Activated CD4-positive, alpha-beta memory T cell treated with anti-CD3 and anti-CD28 coated beads for 36 hours (primary cell): ENCODE measurements at regions not wholly inside any gene's neighbourhood (a gene's known extent, or its start where the extent isn't known, plus 50 kb on each side); places are given as distances from the start of the nearest gene placed in this dataset.
"Not testable (repeated sequence)": the region's sequence is repeated elsewhere in the genome, so short reads cannot be mapped to it uniquely, and the experiment has no call there.

Source experiments
- CTCF ChIA-PET: fragments of 350-600 bp; sonication (Branson Sonifier 250); formaldehyde crosslinking; loops from one replicate; lab custom pipeline; 2021; ENCODE audit warnings: antibody characterized with exemption, inconsistent platforms; lab: Charles Lee
- POLR2A ChIA-PET: fragments of 350-600 bp; sonication (Branson Sonifier 250); formaldehyde crosslinking; loops from one replicate; lab custom pipeline; 2021; ENCODE audit warnings: antibody characterized with exemption; lab: Charles Lee
- DNase-seq: peaks from one replicate; pipeline ENCODE4 v3.0.0-alpha.2; 2020
- H3K27ac Mint-ChIP-seq: one replicate; pipeline ENCODE4 v1.8.0; 2021; ENCODE audit warnings: mixed read lengths
- H3K27me3 Mint-ChIP-seq: one replicate; pipeline ENCODE4 v1.8.0; 2021; ENCODE audit warnings: mixed read lengths
- H3K36me3 Mint-ChIP-seq: one replicate; pipeline ENCODE4 v1.8.0; 2021; ENCODE audit warnings: mixed read lengths
- H3K4me1 Mint-ChIP-seq: one replicate; pipeline ENCODE4 v1.8.0; 2021; ENCODE audit warnings: low read depth, mixed read lengths
- H3K4me3 Mint-ChIP-seq: one replicate; pipeline ENCODE4 v1.8.0; 2021; ENCODE audit warnings: mild to moderate bottlenecking, mixed read lengths
- H3K9me3 Mint-ChIP-seq: one replicate; pipeline ENCODE4 v1.8.0; 2021; ENCODE audit warnings: mixed read lengths
- intact Hi-C: fragments of 100-400 bp; cut with micrococcal nuclease; formaldehyde crosslinking; loops from one replicate; pipeline ENCODE4 v1.15.1; 2023

DNA sequence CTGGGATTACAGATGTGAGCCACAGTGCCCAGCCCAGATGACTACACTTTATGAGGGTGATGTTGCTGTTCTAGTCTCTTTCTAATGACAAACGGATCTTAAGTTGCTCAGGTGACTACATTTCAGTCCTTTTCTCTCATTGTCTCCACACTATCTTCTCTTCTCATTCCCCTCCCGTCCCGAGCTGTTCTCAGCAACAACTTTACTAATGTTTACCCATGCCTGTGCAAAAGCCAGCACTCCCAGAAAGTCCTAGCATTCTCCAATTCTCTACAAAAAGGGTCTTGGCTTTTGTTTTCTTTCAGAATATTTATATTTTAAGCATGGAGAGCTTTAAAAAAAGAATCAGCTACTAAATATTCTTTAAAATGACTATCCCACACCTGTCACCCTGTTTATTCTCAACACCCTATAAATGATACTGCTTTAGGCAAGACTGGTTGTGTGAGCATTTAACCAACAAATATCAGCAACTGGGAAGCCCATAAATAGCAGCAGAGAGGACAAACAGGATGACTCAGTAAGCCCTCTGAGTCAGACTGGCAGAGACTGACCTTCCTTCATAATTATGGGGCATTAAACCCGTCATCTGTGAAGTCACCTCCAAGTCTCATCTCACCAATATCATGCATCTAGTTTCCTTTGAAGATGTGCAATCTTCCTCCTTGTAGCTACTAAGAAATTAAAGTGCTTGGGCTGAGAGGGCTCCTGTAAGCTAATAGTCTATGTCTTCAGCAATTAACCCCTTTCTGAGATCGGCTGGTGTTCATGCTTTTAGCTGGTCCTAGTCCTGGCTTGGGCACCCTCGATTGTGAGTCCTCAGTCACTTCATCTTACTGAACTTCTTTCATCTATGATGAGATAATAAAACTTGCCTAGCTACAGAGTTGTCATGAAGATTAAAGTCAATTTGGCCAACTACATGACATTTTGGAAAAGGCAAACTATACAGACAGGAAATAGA lies 72.6 kb upstream of the KIF2A start:
- intact Hi-C loops, H3K4me3 Mint-ChIP-seq, H3K36me3 Mint-ChIP-seq, H3K27me3 Mint-ChIP-seq, DNase-seq, POLR2A ChIA-PET, H3K27ac Mint-ChIP-seq, H3K9me3 Mint-ChIP-seq, CTCF ChIA-PET: not testable (repeated sequence)
- peaks cover 19% of the 10 kb centered on the region for H3K4me1 Mint-ChIP-seq

DNA sequence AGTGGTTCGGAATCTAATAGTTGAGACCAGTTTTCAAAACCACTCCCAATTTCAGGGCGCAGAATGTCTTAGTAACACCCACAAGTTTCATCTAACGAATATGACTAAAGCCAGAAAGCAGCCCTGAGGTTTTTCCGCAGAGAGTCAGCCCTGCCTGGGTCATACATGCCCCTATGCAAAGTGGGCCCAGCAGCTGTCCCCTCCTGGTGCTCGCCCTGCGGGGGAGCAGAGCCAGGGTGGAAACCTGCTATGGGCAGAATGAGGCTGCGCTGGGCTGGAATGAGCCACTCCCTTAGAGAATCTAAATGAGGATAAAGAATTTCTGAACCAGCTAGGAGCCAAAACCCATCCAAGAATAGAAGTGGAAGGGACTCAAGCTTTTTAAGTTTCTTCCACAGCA lies 69.4 kb upstream of the KIF2A start:
- Mint-ChIP-seq H3K4me1 (peaks cover 25% of the 10 kb centered on the region), H3K27ac (peak overlapping the region; percentile 54)
- H3K27me3 Mint-ChIP-seq, H3K4me3 Mint-ChIP-seq, CTCF ChIA-PET, H3K36me3 Mint-ChIP-seq, H3K9me3 Mint-ChIP-seq: not testable (repeated sequence)
- intact Hi-C loops, result loop anchor here (1.0 kb wide), 1 partner anchor 49 kb away; no protein-coding TSS in a partner anchor
- DNase-seq, result peak; percentile 72
- POLR2A ChIA-PET, result interaction anchor here (0.5 to 1.4 kb wide), 4 partner anchors 11 to 73 kb away, joined by 3 to 8 read pairs (median 5); no protein-coding TSS in a partner anchor

DNA sequence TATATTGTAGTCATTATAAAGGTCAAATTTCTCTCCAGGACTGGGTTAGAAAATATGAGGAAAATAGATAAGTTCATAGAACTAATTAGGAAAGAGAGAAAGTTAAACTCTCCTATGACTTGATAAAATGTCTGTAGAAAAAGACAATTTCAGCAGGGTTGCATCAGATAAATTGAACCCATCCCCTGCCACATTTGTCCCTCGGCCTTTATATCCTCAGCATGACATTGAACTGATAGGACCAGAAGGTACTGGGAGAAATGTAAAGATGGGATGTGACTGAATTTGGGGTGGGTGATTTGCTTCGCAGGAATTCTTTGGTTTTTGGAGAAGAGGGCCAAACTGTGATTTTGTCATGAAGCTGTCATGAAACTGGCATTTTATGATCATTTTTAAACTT lies 68.1 kb upstream of the KIF2A start:
- intact Hi-C loops, POLR2A ChIA-PET, H3K4me3 Mint-ChIP-seq, DNase-seq, H3K27ac Mint-ChIP-seq, CTCF ChIA-PET, H3K27me3 Mint-ChIP-seq, H3K36me3 Mint-ChIP-seq, H3K9me3 Mint-ChIP-seq: not testable (repeated sequence)
- H3K4me1 Mint-ChIP-seq, result peaks cover 27% of the 10 kb centered on the region

DNA sequence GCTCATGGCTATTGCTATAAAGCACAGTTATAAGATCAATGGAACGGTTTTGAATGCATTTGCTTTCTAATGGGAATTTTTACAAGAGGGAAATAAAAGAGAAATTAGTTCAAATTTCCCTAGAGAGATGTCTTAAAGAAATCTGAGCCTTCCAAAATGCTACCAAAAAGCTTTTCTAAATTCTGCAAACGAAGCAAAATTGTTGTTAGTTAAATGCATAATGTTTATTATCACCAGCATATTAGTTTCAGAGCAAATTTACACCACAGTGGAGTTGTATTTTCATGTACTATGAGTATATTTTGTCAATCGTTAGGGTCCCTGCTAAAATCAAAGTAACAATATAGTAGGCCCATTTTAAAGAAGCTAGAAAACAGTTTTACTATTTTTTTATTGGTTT lies 67.4 kb upstream of the KIF2A start:
- H3K9me3 Mint-ChIP-seq, POLR2A ChIA-PET, DNase-seq, CTCF ChIA-PET, intact Hi-C loops, H3K36me3 Mint-ChIP-seq, H3K27ac Mint-ChIP-seq, H3K4me3 Mint-ChIP-seq, H3K27me3 Mint-ChIP-seq: not testable (repeated sequence)
- H3K4me1 Mint-ChIP-seq, result peaks cover 27% of the 10 kb centered on the region

DNA sequence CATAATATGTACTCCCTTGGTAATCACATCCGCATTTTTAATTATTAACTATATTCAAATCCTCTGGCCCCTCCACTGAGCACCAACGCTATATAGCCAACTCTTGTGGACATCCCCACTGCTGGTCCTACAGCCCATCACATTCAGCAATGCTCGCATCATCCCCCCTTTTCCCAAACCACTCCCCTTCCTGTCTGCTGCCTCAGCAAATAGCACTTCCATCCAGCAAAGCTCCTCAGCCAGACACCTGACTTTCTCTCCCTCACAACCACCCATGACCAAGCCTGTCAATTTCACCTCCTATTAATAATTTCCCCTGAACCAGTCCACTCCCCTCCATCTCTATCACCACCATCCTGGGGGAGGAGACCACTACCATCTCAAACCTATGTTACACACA lies 65.5 kb upstream of the KIF2A start:
- H3K36me3 Mint-ChIP-seq, H3K27ac Mint-ChIP-seq, intact Hi-C loops: not testable (repeated sequence)

DNA sequence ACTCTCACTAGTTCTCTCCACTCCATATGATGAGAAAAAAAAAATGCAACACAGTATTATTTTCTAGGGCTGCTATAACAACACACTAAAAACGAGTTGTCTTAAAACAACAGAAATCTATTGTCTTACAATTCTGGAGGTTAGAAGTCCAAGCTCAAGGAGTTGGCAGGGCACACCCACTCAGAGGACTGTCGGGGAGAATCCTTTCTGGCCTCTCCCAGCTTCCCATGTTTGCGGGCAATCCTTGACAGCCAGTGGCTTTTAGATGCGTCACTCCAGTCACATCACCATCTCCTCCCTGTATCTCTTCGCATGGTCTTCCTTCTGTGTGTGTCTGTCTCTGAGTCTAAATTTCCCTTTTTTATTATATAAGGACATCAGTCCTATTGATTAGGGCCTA lies 64.0 kb upstream of the KIF2A start:
- CTCF ChIA-PET, H3K4me3 Mint-ChIP-seq, H3K27ac Mint-ChIP-seq, H3K9me3 Mint-ChIP-seq, H3K27me3 Mint-ChIP-seq, H3K36me3 Mint-ChIP-seq, DNase-seq, intact Hi-C loops: not testable (repeated sequence)
- POLR2A ChIA-PET, result interaction anchor here (0.6 kb wide), 1 partner anchor 55 kb away, joined by 3 read pairs; no protein-coding TSS in a partner anchor
- H3K4me1 Mint-ChIP-seq, result peaks cover 22% of the 10 kb centered on the region

More for the DNA sequence above, 65.5 kb upstream of the KIF2A start:
- CTCF ChIA-PET, H3K9me3 Mint-ChIP-seq, POLR2A ChIA-PET, DNase-seq, H3K27me3 Mint-ChIP-seq, H3K4me3 Mint-ChIP-seq: not testable (repeated sequence)
- peaks cover 33% of the 10 kb centered on the region for H3K4me1 Mint-ChIP-seq

DNA sequence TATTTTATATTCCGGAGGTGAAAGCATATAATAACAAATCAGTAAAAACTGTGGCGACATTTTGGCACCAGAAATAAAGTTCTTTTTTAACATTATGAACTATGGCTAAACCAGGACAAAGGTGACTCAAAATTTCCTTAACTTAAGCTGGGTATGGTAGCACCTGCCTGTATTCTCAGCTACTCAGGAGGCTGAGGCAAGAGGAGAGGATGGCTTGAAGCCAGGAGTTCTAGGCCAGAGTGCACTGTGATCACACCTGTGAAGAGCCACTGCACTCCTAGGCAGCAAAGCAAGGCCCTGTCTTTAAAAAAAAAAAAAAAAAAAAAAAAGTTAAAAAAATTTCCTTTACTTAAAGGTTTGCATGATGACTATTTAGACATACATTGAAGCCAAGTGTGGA lies 63.0 kb upstream of the KIF2A start:
- DNase-seq, CTCF ChIA-PET, H3K4me3 Mint-ChIP-seq, H3K36me3 Mint-ChIP-seq, H3K9me3 Mint-ChIP-seq, H3K27me3 Mint-ChIP-seq, intact Hi-C loops, POLR2A ChIA-PET, H3K27ac Mint-ChIP-seq: not testable (repeated sequence)
- H3K4me1 Mint-ChIP-seq, result peaks cover 19% of the 10 kb centered on the region

DNA sequence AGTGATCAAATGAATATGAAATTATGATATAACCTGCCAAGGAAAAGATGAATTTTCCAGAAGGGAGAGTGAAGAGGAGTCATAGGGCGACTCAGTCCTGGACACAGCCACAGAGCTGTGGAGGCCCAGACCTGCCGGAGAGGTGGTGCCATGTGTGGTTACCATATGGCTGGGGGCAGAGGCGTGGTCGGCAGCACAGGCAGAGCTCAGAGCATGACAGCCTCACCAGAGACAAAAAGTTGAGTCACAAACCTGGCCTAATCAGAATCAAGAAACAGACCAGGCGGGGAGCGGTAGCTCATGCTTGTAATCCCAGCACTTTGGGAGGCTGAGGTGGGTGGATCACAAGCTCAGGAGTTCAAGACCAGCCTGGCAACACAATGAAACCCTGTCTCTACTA lies 57.8 kb upstream of the KIF2A start:
- H3K27me3 Mint-ChIP-seq, H3K36me3 Mint-ChIP-seq, H3K27ac Mint-ChIP-seq, intact Hi-C loops, CTCF ChIA-PET, H3K9me3 Mint-ChIP-seq, H3K4me3 Mint-ChIP-seq: not testable (repeated sequence)
- H3K4me1 Mint-ChIP-seq, result peaks cover 22% of the 10 kb centered on the region
- POLR2A ChIA-PET, result interaction anchor here (1.6 kb wide), 1 partner anchor 11 kb away, joined by 4 read pairs; no protein-coding TSS in a partner anchor
- peak; percentile 40 for DNase-seq

DNA sequence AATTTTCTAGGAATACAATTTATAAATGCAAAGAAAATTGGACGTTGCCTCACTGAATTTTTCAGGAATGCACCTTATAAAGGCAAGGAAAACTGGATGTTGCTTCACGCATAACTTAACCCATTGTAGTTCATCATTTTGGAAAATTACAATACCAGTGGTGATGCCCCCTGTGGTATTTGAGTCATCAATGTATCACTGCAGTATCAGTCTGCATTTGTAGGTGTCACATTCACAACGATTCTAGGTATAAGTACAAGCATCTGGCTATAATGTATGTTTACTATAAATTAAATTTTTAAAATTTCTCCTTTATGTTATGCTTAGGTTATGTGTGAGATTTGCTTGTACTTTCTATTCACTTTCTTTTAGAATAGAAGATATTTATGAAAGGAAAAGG lies 55.9 kb upstream of the KIF2A start:
- peaks cover 20% of the 10 kb centered on the region for H3K4me1 Mint-ChIP-seq
- H3K36me3 Mint-ChIP-seq, POLR2A ChIA-PET, CTCF ChIA-PET, H3K27ac Mint-ChIP-seq, H3K4me3 Mint-ChIP-seq, H3K27me3 Mint-ChIP-seq, DNase-seq: not testable (repeated sequence)
- intact Hi-C loops, result loop anchor here (1.0 kb wide), 1 partner anchor 35 kb away; no protein-coding TSS in a partner anchor
- peaks cover 10% of the 10 kb centered on the region for H3K9me3 Mint-ChIP-seq

DNA sequence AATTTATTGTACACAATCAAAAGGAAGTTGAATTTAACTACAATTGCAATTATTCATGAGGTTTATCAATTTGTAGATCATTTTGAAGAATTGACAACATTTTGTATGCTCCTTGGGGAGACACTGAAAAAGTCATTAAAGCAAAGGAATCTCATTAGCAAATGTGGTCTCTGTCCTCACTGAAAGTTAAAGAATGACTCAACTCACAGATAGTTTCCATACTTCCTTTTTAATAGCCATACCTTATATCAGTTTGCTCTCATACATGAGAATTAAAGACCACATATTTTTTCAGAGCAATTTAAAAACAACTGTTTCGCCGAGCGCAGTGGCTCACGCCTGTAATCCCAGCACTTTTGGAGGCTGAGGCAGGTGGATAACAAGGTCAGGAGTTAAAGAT lies 55.1 kb upstream of the KIF2A start:
- CTCF ChIA-PET, H3K27me3 Mint-ChIP-seq, POLR2A ChIA-PET: not testable (repeated sequence)

DNA sequence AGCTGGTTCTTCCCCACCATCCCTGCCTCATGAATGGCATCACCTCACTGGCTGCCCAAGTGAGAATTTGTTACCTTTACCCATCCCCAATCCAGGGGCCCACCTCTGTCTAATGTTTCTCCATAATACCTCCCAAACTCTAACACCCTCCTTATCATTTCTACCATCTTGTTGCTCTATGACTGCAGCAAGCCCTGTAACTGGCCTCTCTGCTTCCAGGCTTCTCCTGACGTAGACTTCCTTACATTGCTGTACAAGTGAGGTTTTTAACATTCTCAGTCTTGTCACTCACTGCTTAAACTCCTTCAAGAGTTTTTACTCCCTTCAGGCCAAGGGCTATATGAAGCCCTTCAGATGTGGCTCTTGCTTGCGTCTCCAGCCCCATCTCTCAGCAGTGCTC lies 53.5 kb upstream of the KIF2A start:
- POLR2A ChIA-PET, H3K27ac Mint-ChIP-seq, intact Hi-C loops: not testable (repeated sequence)

More for the DNA sequence above, 55.1 kb upstream of the KIF2A start:
- not testable (repeated sequence) for DNase-seq, H3K36me3 Mint-ChIP-seq, H3K27ac Mint-ChIP-seq, H3K4me3 Mint-ChIP-seq
- intact Hi-C loops, result loop anchor here (1.0 kb wide), 1 partner anchor 34 kb away; no protein-coding TSS in a partner anchor
- H3K4me1 Mint-ChIP-seq, result peaks cover 23% of the 10 kb centered on the region
- H3K9me3 Mint-ChIP-seq, result peaks cover 10% of the 10 kb centered on the region

DNA sequence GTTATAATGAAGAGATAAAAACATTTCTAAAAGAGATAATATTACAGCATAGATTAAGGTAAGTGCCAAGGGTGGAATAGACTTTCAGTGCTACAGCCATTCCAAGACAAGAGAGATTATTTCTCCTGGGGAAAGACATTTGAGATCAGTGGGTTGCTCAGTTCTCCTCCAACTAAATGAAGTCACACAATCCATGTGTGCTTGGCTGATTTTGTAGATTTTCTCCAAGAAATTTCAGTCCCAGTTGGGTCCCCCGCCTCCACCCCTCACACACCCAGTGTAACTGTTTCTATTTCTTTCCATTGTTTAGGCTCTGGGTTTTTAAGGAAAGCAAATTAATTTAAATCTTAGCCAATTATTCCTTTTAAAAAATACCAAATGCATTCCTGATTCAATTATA lies 50.5 kb upstream of the KIF2A start:
- CTCF ChIA-PET, result interaction anchor here (0.6 kb wide), 1 partner anchor 52 kb away, joined by 4 read pairs; no protein-coding TSS in a partner anchor
- H3K27me3 Mint-ChIP-seq, intact Hi-C loops, H3K27ac Mint-ChIP-seq, DNase-seq, H3K4me3 Mint-ChIP-seq, H3K36me3 Mint-ChIP-seq: not testable (repeated sequence)
- POLR2A ChIA-PET, result interaction anchor here (1.3 kb wide), 1 partner anchor 52 kb away, joined by 3 read pairs; no protein-coding TSS in a partner anchor
- Mint-ChIP-seq H3K4me1 (peaks cover 52% of the 10 kb centered on the region), H3K9me3 (peaks cover 10% of the 10 kb centered on the region)

More for the DNA sequence above, 53.5 kb upstream of the KIF2A start:
- peaks cover 10% of the 10 kb centered on the region for H3K9me3 Mint-ChIP-seq
- H3K27me3 Mint-ChIP-seq, H3K36me3 Mint-ChIP-seq, CTCF ChIA-PET, DNase-seq, H3K4me3 Mint-ChIP-seq: not testable (repeated sequence)
- H3K4me1 Mint-ChIP-seq, result peaks cover 34% of the 10 kb centered on the region
